Suprapubic skin (tissue), 4 donors: ENCODE measurements at regions not wholly inside any gene's neighbourhood (a gene's known extent, or its start where the extent isn't known, plus 50 kb on each side); places are given as distances from the start of the nearest gene placed in this dataset.
"Not testable (repeated sequence)": the region's sequence is repeated elsewhere in the genome, so short reads cannot be mapped to it uniquely, and the experiment has no call there.

Source experiments
- DNase-seq, 2 donors: peaks; one replicate each; pipeline ENCODE4 v3.0.0-alpha.2; 2019; ENCODE audit warnings: low spot score in 2 of 2
- H3K27ac ChIP-seq: fragments of 200-600 bp; sonication (generic); one replicate; pipeline ENCODE4 v1.5.1; 2019
- H3K27me3 ChIP-seq: fragments of 200-600 bp; sonication (generic); one replicate; pipeline ENCODE4 v1.5.1; 2019
- H3K36me3 ChIP-seq: fragments of 200-600 bp; sonication (generic); one replicate; pipeline ENCODE4 v1.5.1; 2019
- H3K4me1 ChIP-seq: fragments of 200-600 bp; sonication (generic); one replicate; pipeline ENCODE4 v1.5.1; 2019
- H3K4me3 ChIP-seq: fragments of 200-600 bp; sonication (generic); one replicate; pipeline ENCODE4 v1.5.1; 2019; ENCODE audit warnings: mild to moderate bottlenecking
- H3K9me3 ChIP-seq: fragments of 200-600 bp; sonication (generic); one replicate; pipeline ENCODE4 v1.5.1; 2019
- CTCF ChIP-seq, 2 donors: fragments of 200-600 bp in 1 of 2; fragments of 450-650 bp in 1 of 2; sonication (generic) in 1 of 2; IDR thresholded peaks; one replicate each; pipeline ENCODE4 v1.5.1; 2016 to 2019; ENCODE audit warnings: antibody characterized with exemption in 2 of 2, mild to moderate bottlenecking in 1 of 2, moderate library complexity in 1 of 2
- EP300 ChIP-seq: sonication (generic); formaldehyde crosslinking; IDR thresholded peaks from one replicate; pipeline ENCODE4 v1.6.1; 2017; ENCODE audit warnings: antibody characterized with exemption
- POLR2A ChIP-seq, 2 donors: fragments of 450-650 bp; IDR thresholded peaks; one replicate each; pipeline ENCODE4 v1.6.1; 2017; ENCODE audit warnings: antibody characterized with exemption in 2 of 2, mild to moderate bottlenecking in 2 of 2, moderate library complexity in 2 of 2
- POLR2AphosphoS5 ChIP-seq, 3 donors: sonication (generic); formaldehyde crosslinking; IDR thresholded peaks; one replicate each; pipeline ENCODE4 v1.6.1; 2017; ENCODE audit warnings: antibody characterized with exemption in 3 of 3
- WGBS: methylation state at CpG from one replicate; pipeline ENCODE4 v1.1.5; 2018; 5-methylcytosine and 5-hydroxymethylcytosine counted together

- Histone ChIP-seq H3K4me1 (no peaks in the 10 kb centered on the region), H3K4me3 (no peak overlapping the region), H3K9me3 (no peaks in the 10 kb centered on the region), H3K36me3 (no peaks in the 10 kb centered on the region), H3K27me3 (no peaks in the 10 kb centered on the region), H3K27ac (no peak overlapping the region)
- no peak for DNase-seq
- TF ChIP-seq POLR2A (IDR thresholded peaks at IDR 0.05) (no peak), POLR2AphosphoS5 (IDR thresholded peaks at IDR 0.05) (no peak), CTCF (IDR thresholded peaks at IDR 0.05) (no peak), EP300 (no peak)
- WGBS = 90% methylated on average over 1 of the region's 1 CpG
These were observed 105.7 kb upstream of the SNX7 start for GRCh38 chr1:98555814-98556213.

GRCh38 chr1:98552576-98553074 lies 108.9 kb upstream of the SNX7 start:
- not testable (repeated sequence) for H3K4me1 ChIP-seq, H3K4me3 ChIP-seq, H3K27me3 ChIP-seq, DNase-seq, H3K9me3 ChIP-seq, H3K36me3 ChIP-seq, H3K27ac ChIP-seq
- 59% methylated on average over 5 of the region's 5 CpGs for WGBS

- TF ChIP-seq POLR2A (IDR thresholded peaks at IDR 0.05) (no peak), EP300 (no peak), CTCF (IDR thresholded peaks at IDR 0.05) (no peak), POLR2AphosphoS5 (IDR thresholded peaks at IDR 0.05) (no peak)
- no peaks in the 10 kb centered on the region for H3K36me3 ChIP-seq
- 89% methylated on average over 1 of the region's 1 CpG for WGBS
These were observed 111.4 kb upstream of the SNX7 start for GRCh38 chr1:98550076-98550475.

GRCh38 chr1:98546319-98546718 lies 115.2 kb upstream of the SNX7 start:
- no peaks in the 10 kb centered on the region for H3K36me3 ChIP-seq
- no peaks in the 10 kb centered on the region for H3K9me3 ChIP-seq
- H3K4me1 ChIP-seq = no peaks in the 10 kb centered on the region
- no peak overlapping the region for H3K27ac ChIP-seq
- no peaks in the 10 kb centered on the region for H3K27me3 ChIP-seq
- H3K4me3 ChIP-seq = no peak overlapping the region
- TF ChIP-seq POLR2AphosphoS5 (IDR thresholded peaks at IDR 0.05) (no peak), EP300 (no peak), CTCF (IDR thresholded peaks at IDR 0.05) (no peak), POLR2A (IDR thresholded peaks at IDR 0.05) (no peak)
- no peak for DNase-seq

More at GRCh38 chr1:98550076-98550475, 111.4 kb upstream of the SNX7 start:
- H3K27me3 ChIP-seq = no peaks in the 10 kb centered on the region
- no peaks in the 10 kb centered on the region for H3K9me3 ChIP-seq
- H3K27ac ChIP-seq = no peak overlapping the region
- no peak overlapping the region for H3K4me3 ChIP-seq
- no peaks in the 10 kb centered on the region for H3K4me1 ChIP-seq
- DNase-seq = no peak

GRCh38 chr1:98538106-98538505 lies 123.4 kb upstream of the SNX7 start:
- no peak overlapping the region for H3K27ac ChIP-seq

More at GRCh38 chr1:98538106-98538505, 123.4 kb upstream of the SNX7 start:
- H3K4me3 ChIP-seq = no peak overlapping the region
- H3K4me1 ChIP-seq = no peaks in the 10 kb centered on the region
- H3K36me3 ChIP-seq = no peaks in the 10 kb centered on the region
- 61% methylated on average over 3 of the region's 3 CpGs for WGBS
- no peaks in the 10 kb centered on the region for H3K9me3 ChIP-seq
- TF ChIP-seq EP300 = no peak
- no peak for TF ChIP-seq POLR2AphosphoS5 (IDR thresholded peaks at IDR 0.05)
- TF ChIP-seq CTCF (IDR thresholded peaks at IDR 0.05) = no peak
- TF ChIP-seq POLR2A (IDR thresholded peaks at IDR 0.05) = no peak
- H3K27me3 ChIP-seq = no peaks in the 10 kb centered on the region
- DNase-seq = no peak
